Fibroblast of the conjunctiva (primary cell): ENCODE measurements at regions not wholly inside any gene's neighbourhood (a gene's known extent, or its start where the extent isn't known, plus 50 kb on each side); places are given as distances from the start of the nearest gene placed in this dataset.
"Not testable (repeated sequence)": the region's sequence is repeated elsewhere in the genome, so short reads cannot be mapped to it uniquely, and the experiment has no call there.

ENCODE experiments used
- DNase-seq: peaks from one replicate; pipeline ENCODE4 v3.0.0-alpha.2; 2010; ENCODE audit warnings: low read depth

- no peak for DNase-seq
Observed at GRCh38 chr7:8809320-8809719, 375.9 kb downstream of the NXPH1 start.

GRCh38 chr7:8817448-8818036 lies 384.1 kb downstream of the NXPH1 start:
- no peak for DNase-seq

- no peak for DNase-seq
Observed at GRCh38 chr7:8818406-8818805, 385.0 kb downstream of the NXPH1 start.

GRCh38 chr7:8822595-8822994 lies 389.2 kb downstream of the NXPH1 start:
- DNase-seq = no peak

- DNase-seq = no peak
Observed at GRCh38 chr7:8823486-8823885, 390.1 kb downstream of the NXPH1 start.

GRCh38 chr7:8827329-8827728 lies 393.9 kb downstream of the NXPH1 start:
- DNase-seq = no peak

- no peak for DNase-seq
Observed at GRCh38 chr7:8829100-8829499, 395.7 kb downstream of the NXPH1 start.

GRCh38 chr7:8831376-8831775 lies 398.0 kb downstream of the NXPH1 start:
- DNase-seq = no peak

GRCh38 chr7:8833355-8833754 lies 399.9 kb downstream of the NXPH1 start:
- no peak for DNase-seq

- no peak for DNase-seq
Observed at GRCh38 chr7:8841171-8841570, 407.8 kb downstream of the NXPH1 start.

- DNase-seq = no peak
Observed at GRCh38 chr7:8871716-8872115, 438.3 kb downstream of the NXPH1 start.

GRCh38 chr7:8881916-8882315 lies 448.5 kb downstream of the NXPH1 start:
- DNase-seq = no peak

- no peak for DNase-seq
Observed at GRCh38 chr7:8885480-8886000, 452.1 kb downstream of the NXPH1 start.

- DNase-seq = not testable (repeated sequence)
Observed at GRCh38 chr7:8890346-8890745, 456.9 kb downstream of the NXPH1 start.

GRCh38 chr7:8893775-8894174 lies 460.4 kb downstream of the NXPH1 start:
- DNase-seq = no peak

- no peak for DNase-seq
Observed at GRCh38 chr7:8906396-8907075, 473.1 kb downstream of the NXPH1 start.

- DNase-seq = no peak
Observed at GRCh38 chr7:8908889-8909288, 475.5 kb downstream of the NXPH1 start.

GRCh38 chr7:8913682-8914081 lies 480.3 kb downstream of the NXPH1 start:
- DNase-seq = no peak

GRCh38 chr7:8921807-8922206 lies 488.4 kb downstream of the NXPH1 start:
- no peak for DNase-seq

GRCh38 chr7:8922726-8923125 lies 489.3 kb downstream of the NXPH1 start:
- DNase-seq = no peak

GRCh38 chr7:8923164-8923806 lies 489.9 kb downstream of the NXPH1 start:
- DNase-seq = no peak

- no peak for DNase-seq
Observed at GRCh38 chr7:8931906-8932646, 498.7 kb downstream of the NXPH1 start.

- no peak for DNase-seq
Observed at GRCh38 chr7:8932751-8933150, 499.3 kb downstream of the NXPH1 start.
